Activated CD4-positive, alpha-beta T cell treated with anti-CD3 and anti-CD28 coated beads, Interleukin-10, Interleukin-2, amounts not matched to agents 100 ng/mL and 50 ng/mL, durations not matched to agents 16 hours and 8 hours (primary cell): ENCODE measurements at regions not wholly inside any gene's neighbourhood (a gene's known extent, or its start where the extent isn't known, plus 50 kb on each side); places are given as distances from the start of the nearest gene placed in this dataset.

Source experiments
- DNase-seq: peaks from one replicate; pipeline ENCODE4 v3.0.0-alpha.2; 2020

DNA sequence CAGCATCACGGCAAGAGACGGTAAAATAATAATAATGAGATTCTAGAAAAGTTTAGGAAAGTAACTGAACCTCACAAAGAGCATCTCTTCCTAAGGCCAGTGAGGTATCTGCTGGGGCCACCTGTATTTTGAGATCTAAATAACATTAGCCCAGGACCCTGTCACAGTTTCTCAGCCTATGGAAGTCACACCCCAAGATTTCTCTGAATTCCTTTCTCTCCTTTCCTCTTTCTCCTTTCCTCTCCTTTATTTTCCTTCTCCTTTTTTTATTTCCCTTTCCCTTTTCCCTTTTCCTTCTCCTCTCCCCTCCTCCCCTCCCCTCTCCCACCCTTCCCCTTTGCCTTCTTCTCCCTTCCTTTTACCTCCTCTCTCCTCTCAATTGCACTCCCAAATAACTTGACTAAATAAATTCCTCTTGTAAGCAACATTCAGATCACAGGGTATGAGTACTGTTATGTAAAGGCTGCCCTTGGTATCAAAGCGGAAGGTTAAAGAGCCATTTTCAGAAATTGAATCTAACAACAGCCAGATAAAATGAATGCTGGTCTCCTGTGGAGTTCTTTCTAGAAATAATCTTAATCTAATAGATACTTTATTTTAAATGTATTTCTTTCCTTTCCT, 506.2 kb downstream of the EPM2A start:
- no peak for DNase-seq

DNA sequence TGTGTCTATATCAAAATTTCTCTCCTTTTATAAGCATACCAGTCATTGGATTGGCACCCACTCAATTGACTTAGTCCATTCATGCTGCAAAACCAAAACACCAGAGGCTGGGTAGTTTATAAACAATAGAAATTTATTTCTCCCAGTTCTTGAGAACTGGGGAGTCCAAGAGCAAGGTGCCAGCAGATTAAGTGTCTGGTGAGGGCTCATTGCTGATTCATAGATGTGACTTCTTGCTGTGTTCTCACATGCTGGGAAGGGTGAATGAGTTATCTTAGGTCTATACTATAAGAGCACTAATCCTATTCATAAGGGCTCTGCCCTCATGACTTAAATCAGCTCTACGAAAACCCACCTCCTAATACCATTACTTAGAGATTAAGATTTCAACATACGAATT, 501.4 kb downstream of the EPM2A start:
- no peak for DNase-seq

DNA sequence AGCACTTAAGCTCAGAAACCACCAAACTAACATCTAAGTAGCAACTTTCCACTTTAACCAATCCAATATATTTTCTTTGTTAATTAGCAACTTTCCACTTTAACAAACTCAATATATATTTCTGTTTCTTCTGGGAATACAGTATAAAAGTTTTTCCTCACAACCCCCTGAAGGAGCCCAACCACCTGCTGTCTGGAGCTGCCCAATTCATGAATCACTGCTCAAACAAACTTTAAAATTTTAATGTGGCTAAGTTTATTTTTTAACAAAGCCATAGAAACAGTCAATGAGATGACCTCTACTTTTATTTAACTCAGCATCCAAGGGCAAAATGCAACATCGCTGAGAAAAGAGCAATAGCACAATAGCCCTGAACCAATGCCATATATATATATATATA, 500.1 kb downstream of the EPM2A start:
- DNase-seq, result no peak

DNA sequence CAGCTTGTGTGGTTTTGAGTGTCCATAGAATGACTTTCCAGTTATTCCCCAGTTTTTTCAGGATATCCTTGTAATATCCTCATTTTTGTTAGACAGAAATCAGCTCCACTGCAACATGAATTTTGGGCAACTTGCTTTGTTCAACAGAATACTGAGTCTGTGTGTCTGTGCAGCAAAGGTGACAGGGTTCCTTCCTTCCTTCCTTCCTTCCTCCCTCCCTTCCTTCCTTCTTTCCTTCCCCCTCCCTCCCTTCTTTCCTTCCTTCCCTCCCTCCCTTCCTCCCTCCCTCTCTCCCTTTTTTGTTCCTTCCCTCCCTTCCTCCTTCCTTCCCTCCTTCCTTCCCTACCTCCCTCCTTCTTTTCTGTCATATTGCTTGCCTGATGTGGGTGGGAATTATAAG, 496.5 kb downstream of the EPM2A start:
- DNase-seq, result no peak

DNA sequence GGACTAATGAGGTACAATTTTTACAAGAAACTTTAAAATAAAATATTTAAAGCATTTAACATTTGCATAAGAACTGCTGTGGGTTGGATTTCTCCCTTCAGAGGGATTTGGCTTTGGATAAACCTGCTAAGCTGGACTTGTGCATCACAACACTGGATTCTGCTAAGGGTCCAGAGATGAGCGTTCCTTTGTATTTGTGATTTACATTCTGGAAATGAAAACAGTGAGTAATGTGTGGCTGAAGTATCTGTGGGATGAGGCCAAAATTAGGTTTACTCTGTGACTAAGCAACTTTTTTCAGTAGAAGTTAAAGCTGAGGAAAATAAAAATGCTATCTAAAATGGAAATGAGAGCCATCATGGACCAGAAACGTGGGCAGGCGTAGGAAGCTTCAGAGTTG, 494.3 kb downstream of the EPM2A start:
- no peak for DNase-seq

DNA sequence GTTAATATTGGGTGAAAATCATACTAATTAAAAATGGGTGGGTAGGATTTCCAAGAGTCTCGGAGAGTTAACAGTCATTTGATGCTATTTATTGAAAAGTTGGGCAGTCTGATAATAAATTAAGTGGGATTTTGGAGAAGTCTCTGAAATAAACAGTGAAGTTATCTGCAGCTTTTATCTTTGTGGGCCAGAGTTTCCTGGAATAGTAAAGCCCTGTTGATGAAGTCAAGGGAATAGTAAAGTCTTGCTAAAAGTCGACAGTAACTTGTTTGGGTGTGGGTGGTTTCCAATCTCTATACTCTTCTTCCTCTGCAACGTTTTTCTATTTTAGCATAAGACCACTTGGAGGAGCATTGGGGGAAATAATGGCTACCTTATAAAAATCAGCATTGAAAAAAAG, 493.6 kb downstream of the EPM2A start:
- no peak for DNase-seq

DNA sequence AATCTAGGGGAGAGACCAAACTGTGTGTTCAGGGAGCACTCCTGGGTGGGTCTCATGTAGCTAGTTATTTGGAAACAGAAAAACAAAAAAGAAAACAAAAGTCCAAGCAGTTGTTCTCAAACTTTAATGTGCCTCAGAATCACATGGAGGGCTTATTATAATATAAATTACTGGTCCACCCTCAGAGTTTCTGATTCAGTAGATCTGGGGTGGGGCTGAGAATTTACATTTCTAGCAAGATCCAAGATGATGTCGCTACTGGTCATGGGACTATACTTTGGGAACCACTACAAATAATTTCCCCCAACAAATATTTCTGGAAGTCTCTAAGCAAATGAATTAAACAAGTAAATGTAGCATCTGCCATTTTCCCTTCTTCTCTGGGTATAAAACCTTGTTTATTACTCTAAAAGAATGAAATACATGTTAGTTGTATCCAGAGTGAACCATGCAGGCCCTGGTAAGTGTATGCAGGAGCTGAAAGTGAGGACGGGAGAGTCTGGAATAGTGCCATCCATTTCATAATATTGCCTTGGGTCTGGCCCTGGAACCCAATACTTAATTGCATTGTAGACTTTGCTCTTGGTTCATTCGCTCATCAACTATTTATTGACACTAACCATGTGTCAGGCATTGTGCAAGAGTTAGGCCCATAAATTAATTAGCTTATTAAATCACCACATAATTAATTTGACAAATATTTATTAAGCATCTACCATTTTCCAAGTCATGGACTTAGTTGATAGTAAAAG, 490.8 kb downstream of the EPM2A start:
- no peak for DNase-seq

DNA sequence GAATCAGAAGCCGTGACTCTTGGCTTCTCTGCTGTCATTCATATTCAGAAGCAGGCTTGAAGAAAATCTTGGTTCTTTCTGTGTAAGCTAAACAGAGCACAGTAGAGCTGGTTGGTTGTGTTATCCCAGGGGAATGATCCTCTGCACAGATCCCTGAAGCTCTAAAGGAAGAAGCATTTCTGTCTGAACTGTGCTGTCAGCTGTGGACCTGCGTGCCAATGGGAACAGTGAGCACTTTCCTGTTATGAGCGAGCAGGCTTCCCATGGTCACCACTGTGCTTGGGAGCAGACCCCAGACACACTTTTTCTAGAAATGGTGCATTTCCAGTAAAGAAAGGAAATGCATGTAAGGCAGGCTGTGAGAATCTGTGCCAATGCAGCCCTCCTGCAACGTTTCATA, 490.2 kb downstream of the EPM2A start:
- DNase-seq, result no peak

DNA sequence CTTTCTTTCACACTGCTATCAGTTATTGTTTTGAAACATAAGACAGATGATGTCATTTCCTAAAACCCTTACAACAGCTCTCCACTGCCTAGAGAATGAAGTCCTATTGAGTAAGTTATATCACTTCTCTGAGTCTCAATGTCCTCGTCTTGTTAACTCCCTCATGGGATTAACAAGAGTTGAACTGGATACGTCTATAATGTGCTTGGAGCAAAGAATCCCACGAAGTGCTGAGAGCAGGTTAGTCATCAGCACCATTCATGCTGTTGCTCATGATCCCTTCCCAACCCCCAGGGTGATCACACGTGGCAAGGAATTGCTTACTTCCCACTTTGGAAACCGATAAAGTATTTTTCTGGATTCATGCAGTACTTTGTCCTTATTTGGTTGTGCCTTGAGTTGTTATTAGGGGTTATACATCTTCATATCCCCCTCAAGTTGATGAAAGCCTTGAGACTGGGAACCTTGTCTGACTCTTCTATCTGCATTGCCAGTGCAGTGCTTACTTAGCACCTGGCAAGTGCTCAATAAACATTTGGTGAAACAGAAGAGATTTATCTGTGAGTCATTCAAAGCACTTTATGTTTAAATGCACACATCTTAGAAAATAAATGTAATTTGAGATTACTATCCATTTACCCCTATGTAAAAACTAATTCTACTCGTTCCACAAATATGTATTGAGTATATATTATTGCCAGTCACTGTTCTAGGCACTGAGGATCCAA, 487.5 kb downstream of the EPM2A start:
- no peak for DNase-seq

DNA sequence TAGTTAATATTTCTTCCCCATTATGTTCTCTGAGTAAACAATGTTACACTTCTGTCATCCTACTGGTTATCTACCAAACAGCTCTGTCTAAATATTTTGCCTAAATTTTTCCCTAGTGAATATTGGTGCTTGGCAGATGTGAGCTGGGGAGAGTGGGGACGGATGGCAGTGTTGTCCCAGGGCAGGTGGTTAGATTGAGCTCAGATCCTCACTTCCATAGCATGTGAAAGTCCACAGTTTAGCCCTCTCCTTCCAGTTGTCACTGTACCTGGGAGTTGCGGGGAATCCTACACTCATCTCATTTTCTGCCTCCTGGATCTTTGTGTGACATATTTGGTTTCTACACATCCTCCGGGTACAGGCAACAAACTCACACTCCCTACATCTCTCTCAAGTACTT, 484.9 kb downstream of the EPM2A start:
- no peak for DNase-seq

DNA sequence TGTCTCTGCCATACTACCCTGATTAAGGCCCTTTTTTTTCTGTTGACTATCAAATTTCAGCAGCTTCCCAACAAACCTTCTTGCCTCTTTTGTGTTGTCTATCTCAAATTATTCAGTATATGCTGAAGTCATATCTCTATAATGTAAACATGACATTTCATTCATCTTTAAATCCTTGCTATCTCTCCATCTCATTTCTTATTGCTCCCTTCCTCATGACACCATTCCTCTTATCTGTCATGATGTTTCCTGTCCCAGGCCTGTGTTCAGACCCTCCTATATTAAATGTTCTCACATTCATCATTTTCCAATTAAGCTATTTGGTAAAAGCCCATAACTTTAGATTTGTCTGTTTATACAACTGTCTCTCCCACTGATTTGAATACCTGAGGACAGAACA, 482.6 kb downstream of the EPM2A start:
- no peak for DNase-seq

DNA sequence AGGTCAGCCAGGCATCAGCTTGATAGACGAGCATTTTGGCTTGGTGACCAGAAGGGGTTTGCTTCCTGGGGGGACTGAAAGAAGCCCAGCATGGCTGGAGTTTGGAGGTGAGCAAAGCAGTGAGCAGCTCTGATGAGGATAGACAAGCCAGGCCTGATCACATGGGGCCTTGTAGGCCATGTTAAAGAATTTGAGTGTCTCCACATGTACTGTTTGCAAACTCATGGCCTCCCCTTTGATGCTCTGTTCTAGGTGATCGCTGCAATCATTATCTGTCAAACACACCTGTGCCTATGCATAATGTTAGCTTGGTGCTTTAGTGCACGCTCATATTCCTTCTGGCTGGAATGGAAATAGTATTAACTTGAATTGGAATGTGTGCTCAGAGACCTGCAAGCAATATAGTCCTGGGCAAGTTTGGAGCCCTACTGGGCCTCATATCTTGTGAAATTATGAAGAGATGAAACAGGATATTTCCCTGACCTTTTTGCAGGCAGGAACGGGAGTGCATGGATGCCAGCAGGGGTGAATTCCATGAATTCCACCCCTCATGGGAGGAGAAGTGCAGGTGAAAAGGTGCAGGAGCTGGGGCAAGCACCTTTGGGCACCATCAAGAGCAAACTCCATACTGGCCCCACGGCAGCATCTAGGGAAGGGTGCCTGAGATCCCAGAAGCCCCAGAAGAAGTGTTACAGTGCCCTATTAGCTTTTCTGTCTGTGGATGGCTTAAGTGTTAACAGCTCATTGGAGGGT, 480.5 kb downstream of the EPM2A start:
- no peak for DNase-seq

DNA sequence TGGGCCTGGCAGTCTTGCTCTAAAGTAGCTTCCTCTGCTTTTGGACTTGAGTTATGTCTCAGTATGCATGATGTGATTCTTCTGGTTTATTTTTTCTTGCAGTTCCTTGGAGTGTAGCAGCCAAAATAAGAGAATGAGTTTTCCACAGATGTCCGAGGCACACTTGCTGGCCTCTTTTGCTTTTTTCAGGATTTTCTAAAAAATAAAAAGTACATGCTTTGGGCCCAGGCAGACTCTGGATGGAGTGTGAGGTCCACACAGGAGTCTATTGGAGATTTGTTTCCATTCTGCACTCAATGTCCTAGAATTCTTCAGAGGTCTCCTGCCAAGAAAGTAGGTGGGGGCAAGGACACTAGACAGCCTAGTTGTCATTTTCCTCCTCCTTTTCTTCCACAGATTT, 477.6 kb downstream of the EPM2A start:
- DNase-seq, result no peak

DNA sequence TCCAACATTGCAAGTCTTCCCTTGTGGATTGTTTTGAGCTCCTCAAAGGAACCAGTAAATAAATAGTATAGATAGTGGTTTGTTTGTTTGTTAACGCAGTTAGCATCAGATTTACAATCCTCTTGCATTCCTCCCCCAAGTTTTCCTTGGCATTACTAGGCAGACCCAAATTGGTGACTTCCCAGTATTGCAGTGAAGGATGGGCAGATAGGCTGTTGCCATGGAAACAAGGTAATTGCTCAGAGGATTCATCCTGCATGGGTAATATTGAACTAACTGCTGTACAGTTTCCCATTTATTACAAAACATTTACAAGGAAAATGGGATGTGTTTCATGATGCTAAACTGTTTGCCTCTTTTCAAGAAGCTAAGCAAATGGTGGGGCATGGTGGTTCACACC, 477.2 kb downstream of the EPM2A start:
- DNase-seq, result no peak

DNA sequence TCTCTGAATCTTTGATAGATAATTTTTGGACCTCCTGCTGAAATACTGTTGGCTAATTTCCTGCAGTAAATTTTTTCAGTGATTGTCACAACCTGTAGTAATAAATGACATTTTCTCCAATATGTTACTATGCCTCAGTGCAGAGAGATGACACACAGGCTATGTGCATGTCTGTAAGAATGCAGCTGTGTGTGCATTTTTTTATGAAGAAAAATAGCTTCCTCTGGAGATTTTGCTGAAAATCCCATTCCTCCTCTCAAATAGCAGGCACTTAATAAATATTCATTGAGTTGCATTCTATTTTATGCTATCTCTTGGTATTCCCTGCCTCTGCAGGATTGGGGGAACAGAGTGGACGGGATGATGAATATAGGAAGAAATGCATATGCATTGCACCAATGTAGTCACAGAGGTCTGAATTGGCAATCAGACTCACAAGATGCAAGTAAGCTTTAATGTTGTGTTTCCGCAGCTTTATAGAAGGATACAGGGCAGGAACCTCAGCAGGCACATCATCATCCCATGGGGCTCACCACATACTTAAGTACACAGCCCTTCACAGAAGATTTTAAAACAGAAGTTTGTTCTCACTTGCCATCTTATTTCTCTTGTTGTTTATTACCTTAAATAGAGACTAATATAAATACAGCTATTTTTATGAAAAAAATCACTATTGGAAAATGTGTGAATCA, 474.7 kb downstream of the EPM2A start:
- no peak for DNase-seq

DNA sequence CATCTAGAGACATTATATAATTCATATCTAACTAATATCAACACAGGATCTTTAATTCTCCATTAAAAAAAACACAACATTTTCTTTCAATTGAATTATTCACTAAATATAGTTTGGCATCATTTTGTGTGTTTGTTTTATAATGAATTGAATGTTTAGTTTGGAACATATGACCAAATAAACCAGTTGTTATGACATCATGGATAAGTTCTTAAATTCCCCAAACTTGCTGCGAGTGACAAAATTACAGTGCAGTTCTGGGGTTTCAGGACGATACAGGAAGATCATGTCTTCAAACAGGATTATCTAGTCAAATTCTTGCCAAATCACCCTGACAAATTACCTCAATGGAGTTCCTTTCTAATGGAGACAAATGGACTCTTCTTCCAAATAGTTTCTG, 473.6 kb downstream of the EPM2A start:
- no peak for DNase-seq

DNA sequence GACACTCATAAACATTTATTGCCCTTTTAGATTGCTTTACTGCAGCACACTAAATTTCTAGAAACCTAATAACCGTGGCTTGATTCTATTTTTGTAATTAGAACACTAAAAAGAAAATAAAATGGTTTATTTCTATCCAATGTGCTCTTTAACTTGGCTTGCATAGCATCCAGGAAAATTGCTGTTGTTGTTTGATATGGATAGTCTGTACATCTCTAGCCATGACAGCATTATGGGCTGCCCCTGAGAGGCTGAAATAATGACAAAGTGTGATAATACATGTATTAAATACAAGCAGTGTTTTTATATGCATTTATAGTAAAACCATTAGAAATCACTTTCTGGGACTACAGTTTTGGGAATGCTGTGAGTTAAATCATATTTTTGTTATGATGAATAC, 472.5 kb downstream of the EPM2A start:
- DNase-seq, result no peak

DNA sequence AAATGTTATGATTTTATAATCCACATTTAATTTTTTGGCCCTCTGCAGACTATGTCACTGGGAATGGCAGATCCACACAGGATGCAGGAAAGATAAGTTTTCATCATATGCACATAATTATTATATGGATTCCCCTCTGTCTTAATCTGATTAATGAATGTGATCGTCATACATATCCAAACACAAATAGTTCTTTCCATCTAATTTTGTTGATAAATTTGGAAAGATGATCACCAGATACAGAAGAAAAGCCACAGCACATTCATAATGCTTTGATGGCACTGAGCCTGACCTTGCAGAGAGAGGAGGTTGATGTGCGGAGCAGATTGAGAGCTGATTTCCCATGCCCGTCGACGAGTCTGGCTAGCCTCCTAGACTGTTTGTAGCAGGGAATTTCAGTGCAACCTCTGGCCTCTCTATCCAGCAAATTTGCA, 471.5 kb downstream of the EPM2A start:
- DNase-seq, result no peak

DNA sequence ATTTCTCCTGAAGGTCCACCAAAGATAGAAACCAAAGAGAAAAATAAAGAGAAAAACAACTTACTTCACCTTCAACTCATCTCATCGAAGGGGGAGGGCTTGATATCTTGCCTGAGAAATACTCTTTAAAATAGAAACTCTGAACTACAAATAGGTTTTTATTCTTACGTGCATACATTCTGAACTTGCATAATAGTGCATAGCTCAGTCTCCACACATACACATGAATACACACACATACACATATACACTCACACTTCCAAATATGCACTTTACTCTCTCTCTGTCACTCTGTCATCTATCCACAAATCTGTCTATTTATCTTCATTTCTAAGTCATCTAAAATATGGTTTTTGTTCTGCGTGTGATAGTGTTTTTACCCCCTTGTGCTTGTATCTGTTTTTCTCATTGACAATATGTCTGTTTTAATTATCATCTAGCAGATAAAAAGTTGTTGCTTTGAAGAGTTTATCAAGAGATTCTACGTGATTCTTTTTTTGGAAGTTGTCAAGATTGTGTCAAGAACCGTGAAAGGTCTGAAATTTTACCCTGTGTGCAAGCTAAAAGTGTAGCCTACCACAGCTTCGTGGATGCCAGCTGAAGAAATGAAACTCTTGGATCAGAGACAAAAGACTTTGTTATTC, 468.8 kb downstream of the EPM2A start:
- DNase-seq, result no peak

DNA sequence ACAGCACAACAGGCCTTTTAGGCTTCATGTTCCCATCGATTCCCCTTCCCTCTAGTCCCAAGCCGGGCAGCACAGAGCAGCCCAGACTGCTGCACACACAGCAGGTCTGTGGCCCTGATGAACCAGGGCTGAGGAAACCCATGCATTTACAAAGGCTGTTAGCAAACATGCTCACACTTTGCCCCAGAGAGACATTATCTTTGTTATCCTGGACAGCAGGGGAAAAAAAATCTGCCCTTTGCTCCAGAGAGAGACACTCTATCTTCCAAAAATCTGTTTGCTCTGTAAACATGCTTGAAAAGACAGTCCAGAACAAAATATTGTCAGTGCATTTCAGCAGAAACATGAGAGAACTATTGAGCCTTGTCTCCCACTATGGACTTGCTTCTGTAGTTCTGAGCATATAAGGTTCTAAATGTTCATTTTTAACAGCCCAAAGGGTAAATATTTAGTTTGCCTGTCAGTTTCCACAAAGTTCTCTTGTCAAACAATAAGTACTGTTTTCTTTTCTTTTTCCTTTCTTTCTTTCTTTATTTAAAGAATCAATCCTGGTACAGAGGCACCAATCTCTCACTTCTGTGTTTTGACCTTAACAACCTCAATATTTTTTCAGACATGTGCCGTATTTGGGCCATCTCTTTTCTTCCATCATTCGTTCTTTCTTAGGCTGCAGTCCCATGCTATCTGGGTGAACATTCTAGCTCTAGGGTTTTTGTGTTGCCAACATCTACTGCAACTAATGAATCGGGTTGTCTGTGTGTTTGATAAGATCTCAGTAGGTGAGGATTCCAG, 468.0 kb downstream of the EPM2A start:
- DNase-seq, result no peak

DNA sequence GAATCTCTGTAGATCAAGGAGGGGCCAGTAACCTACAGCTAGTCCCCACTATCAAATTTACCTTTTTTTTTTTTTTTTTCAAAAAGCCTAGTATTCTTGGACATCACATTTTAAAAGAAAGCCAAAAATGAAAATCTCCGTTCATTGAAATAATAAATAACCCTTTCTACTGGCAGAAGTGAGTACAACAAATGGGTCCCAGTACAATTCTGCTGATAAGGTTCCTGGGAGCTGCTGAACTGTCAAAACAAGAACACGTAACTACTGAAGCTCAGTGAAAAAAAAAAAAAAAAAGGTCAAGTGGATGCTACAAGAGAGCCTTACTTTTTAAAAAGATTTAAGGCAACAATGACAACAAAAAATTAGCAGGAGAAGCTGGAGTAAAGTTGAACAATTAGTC, 464.9 kb downstream of the EPM2A start:
- no peak for DNase-seq

DNA sequence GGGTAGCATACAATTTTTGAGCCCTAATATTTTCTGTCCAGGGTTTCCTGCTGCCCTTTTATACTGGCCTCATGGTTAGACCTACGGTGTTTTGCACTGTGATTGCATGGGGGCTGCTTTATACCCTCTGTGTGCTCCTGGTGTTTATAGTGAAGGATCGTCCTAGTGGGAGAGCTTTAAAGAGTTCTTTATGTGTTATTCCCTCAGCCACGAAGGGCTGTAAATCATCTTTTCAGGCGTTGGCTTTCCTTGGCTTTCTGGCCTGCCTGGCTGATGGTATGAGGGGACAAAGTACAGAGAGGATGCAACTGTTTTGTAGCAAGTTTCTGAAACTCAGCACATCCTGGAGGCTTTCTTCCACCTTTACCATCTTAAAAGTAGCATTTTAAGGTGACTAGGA, 464.3 kb downstream of the EPM2A start:
- DNase-seq, result no peak
